Tibial artery (tissue), 4 donors: ENCODE measurements at regions not wholly inside any gene's neighbourhood (a gene's known extent, or its start where the extent isn't known, plus 50 kb on each side); places are given as distances from the start of the nearest gene placed in this dataset.

ENCODE experiments used
- DNase-seq, 2 donors: peaks; one replicate each; pipeline ENCODE4 v3.0.0-alpha.2; 2019
- H3K27ac ChIP-seq, 2 donors: fragments of 200-600 bp; sonication (generic) in 1 of 2; 1 replicate in 1 of 2; 2 replicates in 1 of 2; pipeline ENCODE4 v1.5.1; 2018 to 2019; ENCODE audit warnings: mild to moderate bottlenecking in 1 of 2
- H3K27me3 ChIP-seq, 2 donors: fragments of 200-600 bp; sonication (generic) in 1 of 2; one replicate each; pipeline versions ENCODE4 v1.5.1 to v1.6.0; 2016 to 2019
- H3K36me3 ChIP-seq, 3 donors: fragments of 200-600 bp; sonication (generic) in 2 of 3; one replicate each; pipeline ENCODE4 v1.5.1; 2016 to 2019; ENCODE audit warnings: mild to moderate bottlenecking in 2 of 3
- H3K4me1 ChIP-seq, 4 donors: fragments of 200-600 bp; sonication (generic) in 2 of 4; 1 replicate in 3 of 4; 2 replicates in 1 of 4; pipeline ENCODE4 v1.5.1; 2016 to 2019
- H3K4me3 ChIP-seq, 2 donors: fragments of 200-600 bp; sonication (generic) in 1 of 2; 1 replicate in 1 of 2; 2 replicates in 1 of 2; pipeline ENCODE4 v1.5.1; 2018 to 2019; ENCODE audit warnings: mild to moderate bottlenecking in 2 of 2
- H3K9me3 ChIP-seq, 3 donors: fragments of 200-600 bp; sonication (generic) in 1 of 3; one replicate each; pipeline ENCODE4 v1.5.1; 2016 to 2019
- CTCF ChIP-seq, 2 experiments: fragments of 200-600 bp in 1 of 2; fragments of 450-650 bp in 1 of 2; IDR thresholded peaks; one replicate each; pipeline ENCODE4 v1.5.1; 2017 to 2019; ENCODE audit warnings: antibody characterized with exemption in 2 of 2, mild to moderate bottlenecking in 1 of 2, moderate library complexity in 1 of 2
- intact Hi-C: fragments of 100-400 bp; cut with DNase I; formaldehyde crosslinking; loops from one replicate; pipeline ENCODE4 v1.15.0; 2023; ENCODE audit warnings: low total_unique reads

DNA sequence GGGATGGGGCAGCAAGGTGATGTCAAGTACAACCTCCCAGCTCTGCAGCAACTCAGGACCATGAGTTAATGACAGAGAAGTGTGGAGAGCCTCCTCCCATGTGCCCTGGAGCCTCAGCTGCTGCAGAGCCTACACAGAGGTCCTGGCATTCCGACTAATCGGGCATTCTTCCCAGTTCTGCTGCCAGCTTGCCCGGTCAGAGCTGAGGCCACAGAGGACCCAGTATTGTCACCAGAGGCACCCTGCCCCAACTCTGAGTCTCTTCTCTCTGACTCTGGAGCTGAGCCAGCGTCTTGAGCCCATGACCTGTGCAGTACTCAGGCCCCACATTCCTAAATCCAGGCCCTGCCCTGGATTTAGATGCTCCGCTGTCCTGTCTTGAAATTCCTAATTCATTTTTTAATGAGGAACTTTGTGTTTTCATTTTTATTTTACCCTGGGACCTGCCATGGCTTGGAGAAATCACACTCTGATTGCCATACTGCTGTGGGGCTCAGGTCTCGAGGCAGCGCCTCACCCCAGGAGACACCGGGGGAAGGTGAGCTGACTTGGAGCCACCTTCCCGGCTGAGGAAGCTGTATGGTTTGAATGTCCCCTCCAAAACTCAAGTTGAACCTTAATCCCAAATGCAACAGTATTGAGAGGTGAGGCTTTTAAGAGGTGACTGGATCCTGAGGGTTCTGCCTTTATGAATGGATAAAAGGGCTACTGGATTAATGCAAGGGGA, 144.9 kb upstream of the ZNF507 start:
- no peak for TF ChIP-seq CTCF (IDR thresholded peaks at IDR 0.05)
- peak in 1 of 2 donors; percentile 32 for DNase-seq
- Histone ChIP-seq H3K36me3 (no peaks in the 10 kb centered on the region), H3K27ac (no peak overlapping the region), H3K4me3 (no peak overlapping the region), H3K27me3 (no peaks in the 10 kb centered on the region), H3K9me3 (no peaks in the 10 kb centered on the region), H3K4me1 (no peaks in the 10 kb centered on the region)
- intact Hi-C loops: no loop called here

- Histone ChIP-seq H3K27ac (no peak overlapping the region), H3K4me3 (no peak overlapping the region), H3K36me3 (no peaks in the 10 kb centered on the region), H3K27me3 (no peaks in the 10 kb centered on the region), H3K4me1 (no peaks in the 10 kb centered on the region), H3K9me3 (no peaks in the 10 kb centered on the region)
- TF ChIP-seq CTCF (IDR thresholded peaks at IDR 0.05): no peak
- peak in 1 of 2 donors; percentile 29 for DNase-seq
- intact Hi-C loops: no loop called here
Measured at GRCh38 chr19:32201211-32201610, 144.2 kb upstream of the ZNF507 start.

DNA sequence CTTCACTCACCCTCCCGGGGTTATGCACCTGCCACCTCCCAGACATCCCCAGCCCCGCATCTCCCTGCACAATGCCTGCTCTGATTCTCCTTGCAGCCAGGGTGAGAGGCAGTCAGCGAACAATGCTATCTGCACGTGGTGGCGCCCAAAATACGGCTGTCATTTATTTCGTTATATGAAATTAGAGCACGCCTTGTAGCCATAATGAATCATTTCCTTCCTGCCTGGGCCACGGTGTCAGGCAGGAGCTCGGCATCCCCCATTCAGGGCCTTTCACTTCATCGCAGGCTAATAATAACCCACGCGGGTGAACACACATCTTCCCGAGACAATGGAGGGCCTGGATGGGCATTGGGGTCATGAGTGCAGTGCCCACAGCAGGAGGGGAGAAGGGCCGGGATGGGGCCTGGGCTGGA, 143.8 kb upstream of the ZNF507 start:
- Histone ChIP-seq H3K27ac (no peak overlapping the region), H3K27me3 (no peaks in the 10 kb centered on the region), H3K9me3 (no peaks in the 10 kb centered on the region), H3K36me3 (no peaks in the 10 kb centered on the region), H3K4me1 (no peaks in the 10 kb centered on the region), H3K4me3 (no peak overlapping the region)
- intact Hi-C loops: no loop called here
- DNase-seq: peak in 1 of 2 donors; percentile 43
- TF ChIP-seq CTCF (IDR thresholded peaks at IDR 0.05): no peak

DNA sequence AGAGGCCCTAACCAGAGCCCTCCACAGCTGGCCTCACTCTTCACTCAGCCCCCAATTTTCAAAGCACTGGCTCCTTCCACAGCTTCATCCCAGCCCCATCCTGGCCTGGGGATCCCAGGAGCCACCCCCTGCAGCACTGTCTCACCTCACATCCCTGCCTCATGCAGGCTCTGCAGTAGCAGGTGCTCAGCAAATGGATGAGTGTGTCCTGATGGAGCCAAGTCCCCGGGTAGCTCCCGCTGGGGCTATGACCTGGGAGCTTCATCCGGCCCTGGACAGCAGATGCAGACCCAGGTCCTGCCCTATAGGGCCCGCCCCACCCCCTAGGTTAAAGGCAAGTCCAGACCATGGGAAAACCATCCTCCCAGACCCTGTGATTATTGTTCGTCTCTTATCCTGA, 143.2 kb upstream of the ZNF507 start:
- no peak for TF ChIP-seq CTCF (IDR thresholded peaks at IDR 0.05)
- Histone ChIP-seq H3K27ac (no peak overlapping the region), H3K4me3 (no peak overlapping the region), H3K36me3 (no peaks in the 10 kb centered on the region), H3K4me1 (no peaks in the 10 kb centered on the region), H3K27me3 (no peaks in the 10 kb centered on the region), H3K9me3 (no peaks in the 10 kb centered on the region)
- intact Hi-C loops: no loop called here
- peak in 1 of 2 donors; percentile 35 for DNase-seq

DNA sequence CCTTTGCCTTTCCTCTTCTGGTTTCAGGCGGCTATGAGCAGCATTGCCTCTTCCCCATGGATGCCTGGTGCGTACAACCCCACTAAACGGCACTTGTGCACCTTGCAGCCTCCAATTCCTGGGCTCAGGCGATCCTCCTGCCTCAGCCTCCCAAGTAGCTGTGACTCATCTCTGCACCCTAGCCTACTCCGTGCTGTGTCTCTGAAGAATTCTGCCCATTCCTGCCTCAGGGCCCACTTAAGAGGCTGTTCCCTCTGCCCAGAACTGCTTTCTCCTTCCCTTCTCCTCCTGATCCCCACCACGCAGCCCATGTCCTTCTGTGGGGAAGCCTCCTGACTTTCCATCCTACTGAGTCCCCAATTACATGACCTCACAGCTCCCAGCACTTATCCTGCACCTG, 142.2 kb upstream of the ZNF507 start:
- peak in 1 of 2 donors; percentile 33 for DNase-seq
- H3K27ac ChIP-seq: no peak overlapping the region
- no peak for TF ChIP-seq CTCF (IDR thresholded peaks at IDR 0.05)
- H3K4me1 ChIP-seq: no peaks in the 10 kb centered on the region
- no peaks in the 10 kb centered on the region for H3K36me3 ChIP-seq
- H3K4me3 ChIP-seq: no peak overlapping the region
- no peaks in the 10 kb centered on the region for H3K27me3 ChIP-seq
- no peaks in the 10 kb centered on the region for H3K9me3 ChIP-seq
- intact Hi-C loops: no loop called here
